GM21515 (cell line): ENCODE measurements at regions not wholly inside any gene's neighbourhood (a gene's known extent, or its start where the extent isn't known, plus 50 kb on each side); places are given as distances from the start of the nearest gene placed in this dataset.

Experiments used
- ATAC-seq: cut with Tn5 transposase; IDR thresholded peaks from one replicate; pipeline ENCODE4 v1.9.1; 2021; ENCODE audit not compliant: unreplicated experiment

GRCh38 chr6:33952016-33952415 is 148.2 kb upstream of the MLN start:
- no peak for ATAC-seq

DNA sequence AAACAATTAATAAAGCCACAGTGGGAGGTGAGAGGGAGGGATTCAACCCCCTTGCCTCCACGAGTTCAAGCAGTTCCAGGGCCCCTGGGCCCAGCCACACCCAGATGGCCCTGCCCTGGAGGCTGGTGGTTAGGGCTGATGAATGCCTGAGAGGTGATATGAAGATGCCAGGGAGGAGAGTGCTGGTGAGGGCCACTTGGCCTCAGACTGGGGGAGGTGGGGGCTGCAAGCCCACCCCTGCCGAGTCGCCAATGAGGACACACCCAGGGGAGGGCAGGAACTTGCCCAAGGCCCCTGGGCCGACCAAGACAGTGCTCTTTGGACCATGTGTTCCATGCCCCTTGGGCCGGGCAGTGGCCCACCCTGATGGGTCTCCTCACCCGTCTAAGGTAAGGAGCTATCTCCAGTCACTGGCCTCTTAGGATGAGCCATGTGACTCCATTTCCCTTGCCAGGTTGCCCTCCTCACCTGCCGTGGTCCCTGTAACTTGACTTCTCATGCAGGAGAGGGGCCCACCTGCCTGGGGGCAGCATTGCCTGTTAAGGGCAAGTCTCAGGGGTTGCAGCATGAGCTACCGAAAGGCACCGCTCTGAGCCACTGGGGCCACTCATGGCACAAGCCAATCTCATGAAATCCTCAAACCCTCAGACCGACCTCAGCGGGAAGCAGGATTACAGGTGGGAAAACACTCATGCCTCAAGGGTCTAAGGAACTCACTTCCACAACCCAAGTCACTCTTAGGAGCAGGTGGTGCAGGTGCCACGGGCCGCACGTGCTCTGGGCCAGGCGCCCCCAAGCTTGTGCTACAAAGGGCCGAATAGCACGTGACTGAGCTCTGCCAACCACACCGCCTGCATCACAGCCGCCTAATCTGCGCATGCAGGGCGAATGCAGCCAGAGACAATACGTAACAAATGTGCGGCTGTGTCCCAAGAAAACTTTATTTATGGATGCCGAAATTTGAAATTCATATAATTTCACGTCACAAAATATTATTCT is 147.4 kb upstream of the MLN start:
- ATAC-seq = no peak

DNA sequence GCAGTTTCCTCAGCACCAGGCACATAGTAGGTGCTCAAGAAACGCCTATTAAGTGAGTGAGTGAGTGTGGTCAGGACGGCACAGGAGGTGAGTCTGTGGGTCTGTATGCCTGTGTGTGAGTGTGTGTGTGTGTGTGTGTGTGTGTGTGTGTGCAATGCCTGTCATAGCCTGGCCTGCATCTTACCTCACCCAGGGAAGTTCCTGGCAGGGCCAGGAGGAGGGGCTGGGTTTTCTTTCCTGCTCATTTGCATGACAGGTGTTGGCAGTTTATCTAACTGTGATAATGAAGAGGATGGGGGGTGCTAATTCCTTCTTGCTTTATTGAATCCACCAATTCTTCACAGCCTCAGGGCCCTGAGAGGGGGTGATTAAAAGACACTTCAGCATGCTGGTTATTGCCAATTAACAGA is 146.7 kb upstream of the MLN start:
- no peak for ATAC-seq

DNA sequence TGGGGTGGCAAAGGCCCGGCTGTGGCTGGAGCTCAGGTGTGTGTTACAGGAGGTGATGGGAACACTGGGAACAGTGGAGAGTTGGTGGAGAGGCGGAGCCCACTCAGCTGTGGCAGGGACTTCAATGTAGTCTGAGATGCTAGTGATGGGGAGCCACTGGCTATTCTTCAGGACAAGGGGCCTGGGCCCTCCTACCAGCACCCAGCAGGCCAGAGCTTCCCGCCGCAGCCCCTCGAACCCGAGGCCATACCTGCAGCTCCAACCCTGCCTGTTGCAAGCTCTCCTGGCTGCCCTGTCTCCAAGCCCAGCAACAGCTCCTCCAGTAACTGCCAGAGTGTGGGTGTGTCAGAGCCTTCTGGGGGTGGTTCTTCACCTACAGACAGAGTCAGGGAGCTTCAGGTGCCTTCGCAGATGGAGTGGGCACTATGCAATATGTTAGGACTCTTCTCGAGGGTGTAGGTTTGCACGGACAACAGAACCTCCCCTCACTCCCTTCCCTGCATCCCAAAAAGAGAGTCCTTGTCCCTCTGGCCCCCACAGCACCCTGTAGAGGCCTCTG is 146.2 kb upstream of the MLN start:
- no peak for ATAC-seq

GRCh38 chr6:33949111-33949510 is 145.3 kb upstream of the MLN start:
- no peak for ATAC-seq

- no peak for ATAC-seq
These were observed 144.3 kb upstream of the MLN start for GRCh38 chr6:33947916-33948594.

DNA sequence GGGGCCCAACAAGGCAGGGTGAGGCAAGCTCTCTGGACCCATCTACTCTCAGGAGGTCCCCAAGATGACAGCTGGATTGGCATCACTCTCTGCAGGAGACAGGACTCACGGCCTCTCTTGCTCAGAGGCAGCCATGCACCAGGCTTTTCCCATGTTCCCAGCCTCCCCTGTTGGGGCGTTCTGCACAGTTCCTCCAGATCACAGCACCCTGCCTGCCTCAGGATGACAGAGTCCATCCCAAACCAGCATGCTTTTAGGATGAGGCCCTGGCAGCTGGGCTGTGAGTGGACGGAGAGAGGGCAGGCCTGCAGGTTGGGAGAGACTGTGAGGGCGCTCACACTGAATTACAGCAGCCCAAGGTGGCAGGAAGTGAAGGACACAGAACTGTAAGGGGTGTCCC is 143.2 kb upstream of the MLN start:
- ATAC-seq = no peak

GRCh38 chr6:33945931-33946330 is 142.1 kb upstream of the MLN start:
- ATAC-seq = no peak

GRCh38 chr6:33944686-33945411 is 141.0 kb upstream of the MLN start:
- ATAC-seq = no peak

DNA sequence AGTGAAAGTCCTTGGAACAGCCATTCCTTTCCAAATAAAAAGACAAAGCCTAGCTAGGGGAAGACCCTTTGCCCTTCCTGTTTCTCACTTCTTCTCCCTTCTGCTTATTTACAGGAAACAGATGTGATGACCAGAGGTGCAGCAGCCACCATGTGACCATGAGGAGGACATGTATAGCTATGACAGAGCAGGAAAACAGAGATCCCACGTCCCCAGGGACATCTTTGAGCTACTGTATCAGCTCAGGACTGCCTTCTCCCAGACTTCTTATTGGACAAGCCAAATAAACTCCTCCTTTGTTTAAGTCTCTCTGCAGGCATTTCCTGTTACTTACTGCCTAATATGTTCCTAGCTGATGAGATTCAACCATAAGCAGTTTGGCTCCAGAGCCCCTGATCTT is 133.1 kb upstream of the MLN start:
- ATAC-seq = no peak

GRCh38 chr6:33935439-33936080 is 131.8 kb upstream of the MLN start:
- ATAC-seq = no peak

DNA sequence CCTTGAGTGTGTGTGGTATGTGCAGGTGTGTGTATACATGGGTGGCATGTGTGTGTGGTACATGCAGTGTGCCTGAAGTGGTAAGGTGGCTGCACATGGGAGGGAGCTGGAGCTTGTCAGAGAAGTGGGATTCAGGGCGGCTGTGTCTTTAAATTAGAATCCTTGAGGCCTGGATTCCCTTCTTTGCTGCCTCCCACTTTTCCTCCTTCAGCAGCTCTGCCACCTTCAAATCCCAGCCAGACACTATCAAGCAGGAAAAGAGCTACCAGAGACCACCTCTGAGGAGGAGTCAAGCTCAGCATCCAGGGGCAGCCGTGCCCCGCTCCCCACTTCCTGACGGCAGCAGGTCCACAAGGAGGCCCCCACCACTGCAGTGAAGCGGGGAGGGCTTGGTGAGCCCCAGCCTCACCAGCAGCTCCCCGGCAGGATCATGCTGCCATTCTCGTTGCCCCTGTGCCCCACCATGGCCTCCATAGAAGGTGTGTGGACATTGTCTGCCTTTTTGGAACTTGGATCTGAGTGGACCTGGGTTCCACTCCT is 131.0 kb upstream of the MLN start:
- no peak for ATAC-seq

GRCh38 chr6:33933101-33933500 is 129.3 kb upstream of the MLN start:
- ATAC-seq = no peak

GRCh38 chr6:33931799-33932198 is 128.0 kb upstream of the MLN start:
- no peak for ATAC-seq

- ATAC-seq = no peak
These were observed 125.9 kb upstream of the MLN start for GRCh38 chr6:33929575-33930288.

GRCh38 chr6:33927616-33928015 is 123.8 kb upstream of the MLN start:
- ATAC-seq = no peak

DNA sequence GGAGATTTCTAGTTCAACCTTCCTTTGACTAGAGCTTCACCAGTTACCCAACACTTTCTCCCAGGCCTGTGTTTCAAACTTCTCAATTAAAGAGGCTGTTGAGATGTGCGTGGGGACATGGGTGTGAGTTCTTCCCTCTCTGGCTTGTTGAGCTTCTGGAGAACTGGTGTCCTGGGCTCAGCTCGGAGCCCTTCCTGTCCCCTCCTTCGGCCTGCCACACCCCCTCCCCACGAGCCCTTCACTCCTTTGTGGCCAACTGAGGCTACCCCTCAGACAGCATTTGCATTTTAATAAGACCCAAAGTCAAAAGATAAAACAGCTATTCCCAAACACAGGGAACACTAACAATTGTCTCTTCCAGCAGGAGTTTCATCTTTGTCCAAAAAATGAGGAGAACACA is 123.3 kb upstream of the MLN start:
- ATAC-seq = no peak

- no peak for ATAC-seq
These were observed 122.6 kb upstream of the MLN start for GRCh38 chr6:33926451-33926850.

DNA sequence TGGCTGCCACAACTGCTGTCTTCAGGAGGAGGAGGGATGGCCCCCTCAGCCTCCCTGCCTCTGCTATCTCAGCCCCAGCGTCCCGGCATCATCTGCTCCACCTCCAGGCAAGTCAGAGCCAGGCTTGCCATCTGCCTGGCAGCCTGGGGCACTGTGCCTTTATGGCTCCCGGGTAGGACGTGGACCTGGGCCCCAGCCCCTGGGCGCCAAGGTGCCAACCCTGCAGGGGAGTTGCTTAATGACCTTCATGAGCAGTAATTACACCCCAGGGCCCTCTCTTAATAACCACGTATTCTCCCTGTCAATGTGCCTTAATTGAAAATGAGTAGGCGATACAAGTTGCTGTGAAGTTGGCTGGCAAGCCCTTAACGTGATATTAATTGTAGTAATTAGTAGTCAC is 122.1 kb upstream of the MLN start:
- no peak for ATAC-seq

DNA sequence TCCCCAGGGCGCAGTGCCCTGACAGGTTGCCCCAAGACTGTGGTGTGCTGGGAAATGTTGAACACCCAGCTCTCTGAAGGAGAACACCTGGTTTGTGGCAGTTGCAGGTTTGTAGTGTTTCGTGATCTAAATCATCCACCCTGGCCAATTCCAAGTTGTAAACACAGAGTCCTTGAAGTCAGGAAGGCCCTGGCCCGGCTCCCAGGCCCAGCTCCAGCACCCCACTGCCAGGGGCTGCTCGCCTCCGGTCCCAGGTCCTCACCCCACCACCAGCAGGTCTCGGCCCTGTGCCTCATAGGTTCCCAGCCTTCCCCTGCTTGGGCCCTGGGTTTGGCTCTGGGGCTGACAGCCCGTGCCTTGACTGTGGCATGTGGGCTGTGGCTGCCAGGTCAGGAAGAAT is 121.4 kb upstream of the MLN start:
- no peak for ATAC-seq
